K562 (cell line): ENCODE measurements at regions not wholly inside any gene's neighbourhood (a gene's known extent, or its start where the extent isn't known, plus 50 kb on each side); places are given as distances from the start of the nearest gene placed in this dataset.

Source experiments
- ATAC-seq: fragments of 200-7000 bp; cut with Tn5 transposase; 3 replicates; pipeline ENCODE4 v1.9.1; 2020; ENCODE audit warnings: moderate library complexity
- BruUV-seq: library from RNA; stranded (reverse); fragments of 400-500 nt; replicated peaks from 2 replicates; lab custom pipeline; 2021; lab: Mats Ljungman, UMichigan
- CTCF ChIA-PET: fragments of 300-600 bp; formaldehyde crosslinking; extraction: SDS; loops from one replicate; lab custom pipeline; 2021; ENCODE audit warnings: low intra/inter-chr PET ratio; lab: Yijun Ruan, JAX
- POLR2A ChIA-PET: fragments of 300-600, 350-650 bp; sonication (Branson Sonifier 250); formaldehyde crosslinking; extraction: SDS; loops from one replicate; lab custom pipeline; 2021; ENCODE audit warnings: antibody characterized with exemption, inconsistent platforms; lab: Yijun Ruan, JAX
- DNase-seq, 4 experiments: peaks; one replicate each; pipeline versions ENCODE4 v3.0.0 to v3.0.0-alpha.2; 2011 to 2018; ENCODE audit warnings: low spot score in 3 of 4, mixed read lengths in 3 of 4; ENCODE audit errors: extremely low read depth in 1 of 4
- FAIRE-seq: peaks from 2 replicates; lab custom pipeline; 2011; peaks lifted over from hg19 to GRCh38; lab: Jason Lieb, UNC
- H2AFZ ChIP-seq: 2 replicates; pipeline ENCODE4 v1.6.0; 2011; ENCODE audit warnings: low read depth, low read length, control low read depth, inconsistent platforms
- H3K27ac ChIP-seq: fragments of 200-600 bp; 3 replicates; pipeline ENCODE4 v1.8.0; 2011; ENCODE audit warnings: low read depth, mild to moderate bottlenecking, control low read depth, inconsistent platforms, low read length, moderate library complexity, mixed read lengths; ENCODE audit errors: extremely low read depth
- H3K27me3 ChIP-seq, 2 experiments: fragments of 300-600 bp in 1 of 2; 2 replicates in 1 of 2; 3 replicates in 1 of 2; pipeline versions ENCODE4 v1.6.0 to v1.8.0; 2011; ENCODE audit warnings: inconsistent platforms in 2 of 2, low read length in 2 of 2, mild to moderate bottlenecking in 1 of 2, mixed read lengths in 1 of 2, moderate library complexity in 1 of 2; ENCODE audit not compliant: control insufficient read depth in 2 of 2, insufficient read depth in 2 of 2
- H3K36me3 ChIP-seq: fragments of 300-600 bp; 3 replicates; pipeline ENCODE4 v1.8.0; 2011; ENCODE audit warnings: mild to moderate bottlenecking, low read length, inconsistent platforms; ENCODE audit not compliant: control insufficient read depth, insufficient read depth
- H3K4me1 ChIP-seq, 2 experiments: fragments of 200-600 bp in 1 of 2; replicated peaks in 1 of 2; 2 replicates in 1 of 2; 3 replicates in 1 of 2; pipeline versions ENCODE4 v1.5.1 to v1.8.0; 2011; ENCODE audit warnings: inconsistent platforms in 2 of 2, low read length in 2 of 2, mild to moderate bottlenecking in 1 of 2, mixed read lengths in 1 of 2, moderate library complexity in 1 of 2; ENCODE audit not compliant: control insufficient read depth in 2 of 2, insufficient read depth in 2 of 2
- H3K4me2 ChIP-seq: 2 replicates; pipeline ENCODE4 v1.6.1; 2011; ENCODE audit warnings: low read length, control low read depth, inconsistent platforms, mixed read lengths; ENCODE audit not compliant: insufficient read depth
- H3K4me3 ChIP-seq: fragments of 200-600 bp; sonication (generic), shearing (Covaris generic); 2 replicates; pipeline ENCODE4 v1.5.1; 2016; ENCODE audit warnings: control low read depth, inconsistent platforms
- H3K79me2 ChIP-seq: fragments of 200-600 bp; 3 replicates; pipeline ENCODE4 v1.8.0; 2011; ENCODE audit warnings: low read length, inconsistent platforms; ENCODE audit not compliant: control insufficient read depth, insufficient read depth
- H3K9ac ChIP-seq, 2 experiments: 2 replicates each; pipeline versions ENCODE4 v1.6.0 to v1.6.1; 2011; ENCODE audit warnings: low read depth in 2 of 2, low read length in 2 of 2, control low read depth in 1 of 2, inconsistent platforms in 1 of 2, mild to moderate bottlenecking in 1 of 2, mixed read lengths in 1 of 2; ENCODE audit not compliant: insufficient read depth in 1 of 2
- H3K9me1 ChIP-seq: one replicate; pipeline ENCODE4 v1.6.0; 2011; ENCODE audit warnings: inconsistent platforms, mild to moderate bottlenecking, low read length, moderate library complexity; ENCODE audit not compliant: control insufficient read depth, insufficient read depth
- H3K9me3 ChIP-seq: replicated peaks from 2 replicates; pipeline ENCODE4 v1.5.1; 2011; ENCODE audit warnings: low read depth, low read length, inconsistent platforms; ENCODE audit not compliant: control insufficient read depth, insufficient read depth
- H4K20me1 ChIP-seq: replicated peaks from 2 replicates; pipeline ENCODE4 v1.6.1; 2011; ENCODE audit warnings: low read length, inconsistent platforms, mixed read lengths; ENCODE audit not compliant: control insufficient read depth, insufficient read depth
- ARID3A ChIP-seq: IDR thresholded peaks from 2 replicates; pipeline ENCODE4 v1.6.1; 2012; ENCODE audit warnings: low read depth, low read length, improper control_type of control experiment, borderline replicate concordance
- CAMTA2 ChIP-seq: fragments of 250-450 bp; sonication (Bioruptor Pico); conservative IDR thresholded peaks from 2 replicates; pipeline ENCODE4 v1.5.1; 2022
- DDX20 ChIP-seq: fragments of 450-650 bp; IDR thresholded peaks from 2 replicates; pipeline ENCODE4 v1.6.1; 2016; ENCODE audit warnings: missing genetic modification characterization, low read depth, mild to moderate bottlenecking, missing compliant biosample characterization, moderate library complexity
- ERF ChIP-seq: fragments of 450-650 bp; formaldehyde crosslinking; IDR thresholded peaks from 2 replicates; pipeline ENCODE4 v1.4.0; 2020; ENCODE audit warnings: mild to moderate bottlenecking, mixed read lengths
- ETS2 ChIP-seq: IDR thresholded peaks from 2 replicates; pipeline ENCODE4 v1.6.1; 2016; ENCODE audit warnings: borderline replicate concordance, missing genetic modification characterization, mild to moderate bottlenecking, moderate library complexity, missing compliant biosample characterization; ENCODE audit not compliant: poor library complexity, severe bottlenecking
- MBD2 ChIP-seq: sonication (generic); IDR thresholded peaks from 2 replicates; pipeline ENCODE4 v1.6.1; 2016; ENCODE audit warnings: low read depth, borderline replicate concordance
- PHB2 ChIP-seq: fragments of 450-650 bp; IDR thresholded peaks from 2 replicates; pipeline ENCODE4 v1.6.1; 2017; ENCODE audit warnings: low read depth
- PHF20 ChIP-seq: fragments of 450-650 bp; IDR thresholded peaks from 2 replicates; pipeline ENCODE4 v1.6.1; 2018; ENCODE audit not compliant: partially characterized antibody
- RAD21 ChIP-seq, 2 experiments: fragments of 250-450 bp in 1 of 2; fragments of 450-650 bp in 1 of 2; sonication (Bioruptor Pico) in 1 of 2; formaldehyde crosslinking in 1 of 2; IDR thresholded peaks in 1 of 2; conservative IDR thresholded peaks in 1 of 2; 2 replicates each; pipeline versions ENCODE4 v1.4.0 to v1.8.0; 2020 to 2022; ENCODE audit warnings: mild to moderate bottlenecking in 2 of 2, moderate library complexity in 1 of 2
- THRA ChIP-seq: fragments of 450-650 bp; IDR thresholded peaks from 2 replicates; pipeline ENCODE4 v1.6.1; 2017; ENCODE audit warnings: mild to moderate bottlenecking, moderate library complexity
- VEZF1 ChIP-seq: fragments of 200-800 bp; sonication (Bioruptor generic); IDR thresholded peaks from 2 replicates; pipeline ENCODE4 v1.6.1; 2017; ENCODE audit warnings: missing genetic modification characterization, missing compliant biosample characterization
- ZNF146 ChIP-seq: IDR thresholded peaks from one replicate; pipeline ENCODE4 v1.6.1; 2018; ENCODE audit warnings: missing compliant biosample characterization; ENCODE audit not compliant: unreplicated experiment
- ZNF274 ChIP-seq: IDR thresholded peaks from 2 replicates; pipeline ENCODE4 v1.6.1; 2011; ENCODE audit warnings: low read depth, mild to moderate bottlenecking, low read length, moderate library complexity, borderline replicate concordance
- ZNF408 ChIP-seq: fragments of 250-450 bp; sonication (Bioruptor Pico); IDR thresholded peaks from 2 replicates; pipeline ENCODE4 v1.4.0; 2020; ENCODE audit warnings: low read depth, mild to moderate bottlenecking, moderate library complexity
- ZNF551 ChIP-seq: fragments of 250-450 bp; sonication (Bioruptor Pico); IDR thresholded peaks from 2 replicates; pipeline ENCODE4 v1.5.0; 2021; ENCODE audit warnings: mild to moderate bottlenecking, moderate library complexity
- ZNF76 ChIP-seq: fragments of 250-450 bp; sonication (Bioruptor Pico); IDR thresholded peaks from 2 replicates; pipeline ENCODE4 v1.4.0; 2020; ENCODE audit warnings: mild to moderate bottlenecking, moderate library complexity, borderline replicate concordance
- WGBS: fragments of 100-300 bp; shearing (Covaris generic); methylation state at CpG from one replicate; pipeline ENCODE4 v1.1.6; 2016; ENCODE audit warnings: low coverage, mixed read lengths; ENCODE audit not compliant: insufficient coverage; ENCODE audit errors: missing lambda C conversion rate; 5-methylcytosine and 5-hydroxymethylcytosine counted together
- in situ Hi-C: fragments of 300-500 bp; cut with MboI; formaldehyde crosslinking; loops from 4 replicates; pipeline ENCODE4 v1.15.0; 2018; ENCODE audit warnings: inconsistent platforms, mixed read lengths
- intact Hi-C: fragments of 100-400 bp; cut with micrococcal nuclease; formaldehyde crosslinking; loops from 2 replicates; pipeline ENCODE4 v1.14.2; 2022

GRCh38 chr12:58241099-58241498 is 299.7 kb downstream of the ATP23 start:
- H3K4me3 ChIP-seq = no peak overlapping the region
- DNase-seq (no peak), ATAC-seq (no peak), FAIRE-seq (no peak)
- no peaks in the 10 kb centered on the region for H3K79me2 ChIP-seq
- H4K20me1 ChIP-seq = no peaks in the 10 kb centered on the region
- POLR2A ChIA-PET = no interaction called here
- H3K9ac ChIP-seq = no peak overlapping the region
- in situ Hi-C loops (no loop called here), intact Hi-C loops (no loop called here)
- CTCF ChIA-PET = no interaction called here
- no peaks in the 10 kb centered on the region for H3K9me1 ChIP-seq
- H3K36me3 ChIP-seq = no peaks in the 10 kb centered on the region
- WGBS = 3% methylated on average over 5 of the region's 5 CpGs
- no peak overlapping the region for H3K27ac ChIP-seq
- no TSS peak for BruUV-seq
- H3K4me1 ChIP-seq = no peaks in the 10 kb centered on the region
- no peak overlapping the region for H2AFZ ChIP-seq
- TF ChIP-seq CAMTA2 (CRISPR knock-in tag) (no peak), ZNF146 (no peak), VEZF1 (CRISPR knock-in tag) (no peak), ZNF274 (no peak), PHB2 (no peak), ZNF76 (CRISPR knock-in tag) (no peak), ETS2 (tag) (no peak), MBD2 (no peak), THRA (no peak), ERF (no peak), ZNF408 (CRISPR knock-in tag) (no peak), RAD21 (CRISPR knock-in tag; conservative IDR thresholded peaks at IDR 0.05 in 1 of 2, IDR thresholded peaks at IDR 0.05 in 1 of 2) (no peak), ARID3A (no peak), PHF20 (no peak), DDX20 (no peak), ZNF551 (CRISPR knock-in tag) (no peak)
- no peaks in the 10 kb centered on the region for H3K27me3 ChIP-seq
- H3K9me3 ChIP-seq = no peaks in the 10 kb centered on the region
- H3K4me2 ChIP-seq = no peak overlapping the region
